ENCODE measurements at regions not wholly inside any gene's neighbourhood (a gene's known extent, or its start where the extent isn't known, plus 50 kb on each side); places are given as distances from the start of the nearest gene placed in this dataset.

- H3K4me1 ChIP-seq (ENCODE audit: control insufficient read depth in 4 of 4, insufficient read depth in 4 of 4, low read length in 3 of 4): no peaks in the 10 kb centered on the region
- H3K27me3 ChIP-seq (ENCODE audit: control insufficient read depth in 4 of 4, insufficient read depth in 4 of 4, low read length in 3 of 4): no peaks in the 10 kb centered on the region
- WGBS: 68% methylated on average over 1 of the region's 1 CpG
- TF ChIP-seq HNF4A (conservative IDR thresholded peaks at IDR 0.05) (no peak), TAF1 (conservative IDR thresholded peaks at IDR 0.05) (no peak), REST (IDR thresholded peaks at IDR 0.05) (no peak), EGR1 (IDR thresholded peaks at IDR 0.05; ENCODE audit: low read depth in 2 of 2) (no peak), HNF4G (IDR thresholded peaks at IDR 0.05) (no peak), RXRA (IDR thresholded peaks at IDR 0.05) (no peak), GABPA (IDR thresholded peaks at IDR 0.05 in 1 of 2, conservative IDR thresholded peaks at IDR 0.05 in 1 of 2) (no peak), JUND (IDR thresholded peaks at IDR 0.05) (no peak), SP1 (IDR thresholded peaks at IDR 0.05) (no peak), RAD21 (IDR thresholded peaks at IDR 0.05) (no peak), NR2F2 (IDR thresholded peaks at IDR 0.05) (no peak)
- no peak for DNase-seq (ENCODE audit: low spot score)
- H3K4me3 ChIP-seq (ENCODE audit: low read depth in 1 of 3, low read length in 3 of 3): no peak overlapping the region
- H3K36me3 ChIP-seq (ENCODE audit: control insufficient read depth in 4 of 4, insufficient read depth in 3 of 4, low read depth in 1 of 4, low read length in 3 of 4): no peaks in the 10 kb centered on the region
- no peak overlapping the region for H3K9ac ChIP-seq (ENCODE audit: low read depth in 1 of 2, low read length in 2 of 2)
- H3K9me3 ChIP-seq (ENCODE audit: control insufficient read depth in 4 of 4, low read length in 3 of 4): peaks cover 0 to 8% (median 6%) of the 10 kb centered on the region in 4 donors
- H3K27ac ChIP-seq (ENCODE audit: low read depth in 1 of 2, low read length in 2 of 2): no peak overlapping the region
Measured at GRCh38 chr15:23514484-23514883, 51.0 kb upstream of the MKRN3 start.

- Histone ChIP-seq H3K27ac (ENCODE audit: low read depth in 1 of 2, low read length in 2 of 2) (no peak overlapping the region), H3K9me3 (ENCODE audit: control insufficient read depth in 4 of 4, low read length in 3 of 4) (peaks cover 0 to 17% (median 8%) of the 10 kb centered on the region in 4 donors), H3K4me3 (ENCODE audit: low read depth in 1 of 3, low read length in 3 of 3) (no peak overlapping the region), H3K9ac (ENCODE audit: low read depth in 1 of 2, low read length in 2 of 2) (no peak overlapping the region), H3K36me3 (ENCODE audit: control insufficient read depth in 4 of 4, insufficient read depth in 3 of 4, low read depth in 1 of 4, low read length in 3 of 4) (no peaks in the 10 kb centered on the region), H3K27me3 (ENCODE audit: control insufficient read depth in 4 of 4, insufficient read depth in 4 of 4, low read length in 3 of 4) (no peaks in the 10 kb centered on the region), H3K4me1 (ENCODE audit: control insufficient read depth in 4 of 4, insufficient read depth in 4 of 4, low read length in 3 of 4) (no peaks in the 10 kb centered on the region)
- TF ChIP-seq YY1 (IDR thresholded peaks at IDR 0.05) (no peak), FOXA1 (IDR thresholded peaks at IDR 0.05) (no peak)
- DNase-seq (ENCODE audit: low spot score): no peak
Measured at GRCh38 chr15:23506762-23507161, 58.7 kb upstream of the MKRN3 start.

GRCh38 chr15:23503980-23504379 lies 56.9 kb upstream of the GOLGA6L2 start:
- DNase-seq (ENCODE audit: low spot score): no peak
- Histone ChIP-seq H3K4me3 (ENCODE audit: low read depth in 1 of 3, low read length in 3 of 3) (no peak overlapping the region), H3K9ac (ENCODE audit: low read depth in 1 of 2, low read length in 2 of 2) (no peak overlapping the region), H3K27me3 (ENCODE audit: control insufficient read depth in 4 of 4, insufficient read depth in 4 of 4, low read length in 3 of 4) (no peaks in the 10 kb centered on the region), H3K4me1 (ENCODE audit: control insufficient read depth in 4 of 4, insufficient read depth in 4 of 4, low read length in 3 of 4) (no peaks in the 10 kb centered on the region), H3K36me3 (ENCODE audit: control insufficient read depth in 4 of 4, insufficient read depth in 3 of 4, low read depth in 1 of 4, low read length in 3 of 4) (no peaks in the 10 kb centered on the region), H3K27ac (ENCODE audit: low read depth in 1 of 2, low read length in 2 of 2) (no peak overlapping the region), H3K9me3 (ENCODE audit: control insufficient read depth in 4 of 4, low read length in 3 of 4) (peaks cover 0 to 6% (median 1%) of the 10 kb centered on the region in 4 donors)
- WGBS: 47% methylated on average over 3 of the region's 3 CpGs
- TF ChIP-seq HNF4A (conservative IDR thresholded peaks at IDR 0.05) (no peak), ZBTB33 (IDR thresholded peaks at IDR 0.05) (no peak), YY1 (IDR thresholded peaks at IDR 0.05) (no peak), HNF4G (IDR thresholded peaks at IDR 0.05) (no peak), ATF3 (IDR thresholded peaks at IDR 0.05) (no peak), TAF1 (conservative IDR thresholded peaks at IDR 0.05) (no peak), GABPA (IDR thresholded peaks at IDR 0.05 in 1 of 2, conservative IDR thresholded peaks at IDR 0.05 in 1 of 2) (no peak), EGR1 (IDR thresholded peaks at IDR 0.05; ENCODE audit: low read depth in 2 of 2) (no peak)

Measured in liver (tissue), 7 donors.